ENCODE measurements at regions not wholly inside any gene's neighbourhood (a gene's known extent, or its start where the extent isn't known, plus 50 kb on each side); places are given as distances from the start of the nearest gene placed in this dataset.
"Not testable (repeated sequence)": the region's sequence is repeated elsewhere in the genome, so short reads cannot be mapped to it uniquely, and the experiment has no call there.

GRCh38 chr3:66934041-66934440 is 64.1 kb upstream of the KBTBD8 start:
- H3K36me3 ChIP-seq (ENCODE audit: control insufficient read depth, insufficient read depth, low read length), result no peaks in the 10 kb centered on the region
- TF ChIP-seq CTCF (IDR thresholded peaks at IDR 0.05; ENCODE audit: insufficient read depth in 1 of 2, low read depth in 1 of 2, low read length in 1 of 2, severe bottlenecking in 1 of 2, unreplicated experiment in 1 of 2), result no peak
- no TSS peak for BruUV-seq (replicated peaks)
- H3K4me3 Mint-ChIP-seq (ENCODE audit: unreplicated experiment), result no peak overlapping the region
- H3K4me1 Mint-ChIP-seq (ENCODE audit: low read depth, unreplicated experiment), result peaks cover 8% of the 10 kb centered on the region
- H3K9me3 Mint-ChIP-seq (ENCODE audit: unreplicated experiment), result no peaks in the 10 kb centered on the region
- ChIA-PET POLR2A (no interaction called here), CTCF (no interaction called here)
- intact Hi-C loops (cut with micrococcal nuclease; ENCODE audit: unreplicated experiment), result loop anchor here (10.0 kb wide), 1 partner anchor 1961 kb away; no protein-coding TSS in a partner anchor
- H3K27me3 ChIP-seq (replicated peaks; ENCODE audit: control insufficient read depth, insufficient read depth, low read length), result no peaks in the 10 kb centered on the region
- H3K9me3 ChIP-seq, result no peaks in the 10 kb centered on the region
- no peak for DNase-seq
- peaks cover 24% of the 10 kb centered on the region for H3K4me1 ChIP-seq
- no peaks in the 10 kb centered on the region for H3K36me3 Mint-ChIP-seq (ENCODE audit: insufficient read depth, unreplicated experiment)
- no peaks in the 10 kb centered on the region for H3K27me3 Mint-ChIP-seq (ENCODE audit: insufficient read depth, unreplicated experiment)
- no peak overlapping the region for H3K27ac Mint-ChIP-seq (ENCODE audit: unreplicated experiment)
- H3K4me3 ChIP-seq (ENCODE audit: low read depth, low read length), result no peak overlapping the region

GRCh38 chr3:66934725-66935124 is 63.4 kb upstream of the KBTBD8 start:
- intact Hi-C loops (cut with micrococcal nuclease; ENCODE audit: unreplicated experiment), result loop anchor here (10.0 kb wide), 1 partner anchor 1960 kb away; no protein-coding TSS in a partner anchor
- H3K27me3 Mint-ChIP-seq (ENCODE audit: insufficient read depth, unreplicated experiment), result peaks cover 2% of the 10 kb centered on the region
- H3K9me3 Mint-ChIP-seq (ENCODE audit: unreplicated experiment), result no peaks in the 10 kb centered on the region
- Histone ChIP-seq H3K9me3 (no peaks in the 10 kb centered on the region), H3K4me1 (peaks cover 24% of the 10 kb centered on the region), H3K36me3 (ENCODE audit: control insufficient read depth, insufficient read depth, low read length) (no peaks in the 10 kb centered on the region), H3K27me3 (replicated peaks; ENCODE audit: control insufficient read depth, insufficient read depth, low read length) (no peaks in the 10 kb centered on the region), H3K4me3 (ENCODE audit: low read depth, low read length) (no peak overlapping the region)
- H3K4me1 Mint-ChIP-seq (ENCODE audit: low read depth, unreplicated experiment), result peaks cover 8% of the 10 kb centered on the region
- no peak for TF ChIP-seq CTCF (IDR thresholded peaks at IDR 0.05; ENCODE audit: insufficient read depth in 1 of 2, low read depth in 1 of 2, low read length in 1 of 2, severe bottlenecking in 1 of 2, unreplicated experiment in 1 of 2)
- DNase-seq, result no peak
- ChIA-PET POLR2A (no interaction called here), CTCF (no interaction called here)
- H3K4me3 Mint-ChIP-seq (ENCODE audit: unreplicated experiment), result no peak overlapping the region
- no TSS peak for BruUV-seq (replicated peaks)
- H3K36me3 Mint-ChIP-seq (ENCODE audit: insufficient read depth, unreplicated experiment), result no peaks in the 10 kb centered on the region
- no peak overlapping the region for H3K27ac Mint-ChIP-seq (ENCODE audit: unreplicated experiment)

- intact Hi-C loops (cut with micrococcal nuclease; ENCODE audit: unreplicated experiment), result loop anchor here (10.0 kb wide), 1 partner anchor 1958 kb away; no protein-coding TSS in a partner anchor
- H3K4me3 Mint-ChIP-seq (ENCODE audit: unreplicated experiment); CTCF ChIA-PET; BruUV-seq (replicated peaks); DNase-seq; H3K4me3 ChIP-seq (ENCODE audit: low read depth, low read length); H3K27me3 Mint-ChIP-seq (ENCODE audit: insufficient read depth, unreplicated experiment); H3K36me3 ChIP-seq (ENCODE audit: control insufficient read depth, insufficient read depth, low read length); H3K27me3 ChIP-seq (replicated peaks; ENCODE audit: control insufficient read depth, insufficient read depth, low read length); POLR2A ChIA-PET; H3K4me1 ChIP-seq; H3K36me3 Mint-ChIP-seq (ENCODE audit: insufficient read depth, unreplicated experiment); H3K9me3 Mint-ChIP-seq (ENCODE audit: unreplicated experiment); H3K27ac Mint-ChIP-seq (ENCODE audit: unreplicated experiment); H3K9me3 ChIP-seq; H3K4me1 Mint-ChIP-seq (ENCODE audit: low read depth, unreplicated experiment): not testable (repeated sequence)
These were observed 61.1 kb upstream of the KBTBD8 start for GRCh38 chr3:66937041-66937440.
